NCI-H345 (cell line): ENCODE measurements at regions not wholly inside any gene's neighbourhood (a gene's known extent, or its start where the extent isn't known, plus 50 kb on each side); places are given as distances from the start of the nearest gene placed in this dataset.
"Not testable (repeated sequence)": the region's sequence is repeated elsewhere in the genome, so short reads cannot be mapped to it uniquely, and the experiment has no call there.

Source experiments
- DNase-seq: peaks from one replicate; lab custom pipeline; 2025; lab: John Stamatoyannopoulos, UW

GRCh38 chr5:108587821-108588220, 159.9 kb upstream of the FER start:
- no peak for DNase-seq

GRCh38 chr5:108581026-108581425, 166.7 kb upstream of the FER start:
- DNase-seq, result no peak

- DNase-seq, result no peak
Measured at GRCh38 chr5:108579236-108579635, 168.5 kb upstream of the FER start.

- DNase-seq, result no peak
Measured at GRCh38 chr5:108578791-108579190, 168.9 kb upstream of the FER start.

- no peak for DNase-seq
Measured at GRCh38 chr5:108567429-108567828, 180.3 kb upstream of the FER start.

- no peak for DNase-seq
Measured at GRCh38 chr5:108564441-108564840, 182.5 kb upstream of the FBXL17 start.

- DNase-seq, result no peak
Measured at GRCh38 chr5:108562205-108562454, 180.2 kb upstream of the FBXL17 start.

GRCh38 chr5:108561416-108562204, 179.7 kb upstream of the FBXL17 start:
- no peak for DNase-seq

GRCh38 chr5:108560581-108560980, 178.7 kb upstream of the FBXL17 start:
- no peak for DNase-seq

- DNase-seq, result no peak
Measured at GRCh38 chr5:108560166-108560565, 178.3 kb upstream of the FBXL17 start.

GRCh38 chr5:108558840-108559239, 176.9 kb upstream of the FBXL17 start:
- DNase-seq, result not testable (repeated sequence)

GRCh38 chr5:108558142-108558541, 176.2 kb upstream of the FBXL17 start:
- DNase-seq, result not testable (repeated sequence)

- DNase-seq, result no peak
Measured at GRCh38 chr5:108557686-108558085, 175.8 kb upstream of the FBXL17 start.

GRCh38 chr5:108556441-108557145, 174.7 kb upstream of the FBXL17 start:
- no peak for DNase-seq

GRCh38 chr5:108548684-108549596, 167.0 kb upstream of the FBXL17 start:
- DNase-seq, result peak; percentile 31

- no peak for DNase-seq
Measured at GRCh38 chr5:108546939-108547338, 165.0 kb upstream of the FBXL17 start.

- DNase-seq, result no peak
Measured at GRCh38 chr5:108545301-108545700, 163.4 kb upstream of the FBXL17 start.

GRCh38 chr5:108543486-108543885, 161.6 kb upstream of the FBXL17 start:
- DNase-seq, result no peak

- no peak for DNase-seq
Measured at GRCh38 chr5:108541836-108542235, 159.9 kb upstream of the FBXL17 start.

- no peak for DNase-seq
Measured at GRCh38 chr5:108536321-108536720, 154.4 kb upstream of the FBXL17 start.

GRCh38 chr5:108532129-108532445, 150.2 kb upstream of the FBXL17 start:
- not testable (repeated sequence) for DNase-seq

- no peak for DNase-seq
Measured at GRCh38 chr5:108531367-108532128, 149.7 kb upstream of the FBXL17 start.
